Neuronal stem cell (in vitro differentiated cells): ENCODE measurements at regions not wholly inside any gene's neighbourhood (a gene's known extent, or its start where the extent isn't known, plus 50 kb on each side); places are given as distances from the start of the nearest gene placed in this dataset.

ENCODE experiments used
- DNase-seq: peaks from one replicate; pipeline ENCODE4 v3.0.0-alpha.2; 2013; ENCODE audit warnings: low spot score
- H2AFZ ChIP-seq: one replicate; pipeline ENCODE4 v1.6.1; 2013; ENCODE audit warnings: mild to moderate bottlenecking, low read length, inconsistent platforms
- H2AK5ac ChIP-seq: 2 replicates; pipeline ENCODE4 v1.6.1; 2013; ENCODE audit warnings: low read depth, mild to moderate bottlenecking, inconsistent platforms, low read length, moderate library complexity, mixed read lengths
- H2BK120ac ChIP-seq: 2 replicates; pipeline ENCODE4 v1.6.1; 2013; ENCODE audit warnings: low read depth, mild to moderate bottlenecking, inconsistent platforms, low read length, moderate library complexity, mixed read lengths
- H2BK12ac ChIP-seq: one replicate; pipeline ENCODE4 v1.6.1; 2013; ENCODE audit warnings: low read length, inconsistent platforms
- H2BK15ac ChIP-seq: 2 replicates; pipeline ENCODE4 v1.6.1; 2013; ENCODE audit warnings: mild to moderate bottlenecking, low read length, inconsistent platforms, mixed read lengths
- H2BK5ac ChIP-seq: one replicate; pipeline ENCODE4 v1.6.1; 2013; ENCODE audit warnings: inconsistent platforms, mild to moderate bottlenecking, low read length, moderate library complexity
- H3K14ac ChIP-seq: one replicate; pipeline ENCODE4 v1.6.1; 2013; ENCODE audit warnings: low read length, inconsistent platforms
- H3K18ac ChIP-seq: 2 replicates; pipeline ENCODE4 v1.6.1; 2013; ENCODE audit warnings: low read length, inconsistent platforms
- H3K23ac ChIP-seq: 2 replicates; pipeline ENCODE4 v1.6.1; 2013; ENCODE audit warnings: low read depth, mild to moderate bottlenecking, mixed read lengths, low read length, inconsistent platforms; ENCODE audit not compliant: poor library complexity
- H3K27ac ChIP-seq: replicated peaks from 3 replicates; pipeline ENCODE4 v1.5.1; 2013; ENCODE audit warnings: low read length, inconsistent platforms
- H3K27me3 ChIP-seq, 3 experiments: 2 replicates each; pipeline ENCODE4 v1.6.1; 2013; ENCODE audit warnings: low read length in 3 of 3, mild to moderate bottlenecking in 2 of 3, inconsistent platforms in 1 of 3, low read depth in 1 of 3, mixed read lengths in 1 of 3, moderate library complexity in 1 of 3; ENCODE audit not compliant: control insufficient read depth in 3 of 3, insufficient read depth in 3 of 3
- H3K36me3 ChIP-seq, 2 donors: replicated peaks in 1 of 2; 2 replicates each; pipeline ENCODE4 v1.6.1; 2013; ENCODE audit warnings: low read length in 2 of 2; ENCODE audit not compliant: control insufficient read depth in 2 of 2, insufficient read depth in 2 of 2
- H3K4ac ChIP-seq: 2 replicates; pipeline ENCODE4 v1.6.1; 2013; ENCODE audit warnings: inconsistent platforms, mild to moderate bottlenecking, low read length, moderate library complexity
- H3K4me1 ChIP-seq, 2 donors: 1 replicate in 1 of 2; 2 replicates in 1 of 2; pipeline ENCODE4 v1.6.1; 2013; ENCODE audit warnings: low read length in 2 of 2, low read depth in 1 of 2; ENCODE audit not compliant: control insufficient read depth in 2 of 2, insufficient read depth in 1 of 2
- H3K4me2 ChIP-seq: one replicate; pipeline ENCODE4 v1.6.1; 2013; ENCODE audit warnings: mild to moderate bottlenecking, low read length, inconsistent platforms; ENCODE audit not compliant: insufficient read depth, poor library complexity, severe bottlenecking
- H3K4me3 ChIP-seq, 2 donors: 2 replicates each; pipeline ENCODE4 v1.5.1; 2013; ENCODE audit warnings: low read length in 2 of 2, mild to moderate bottlenecking in 2 of 2, inconsistent platforms in 1 of 2, moderate library complexity in 1 of 2
- H3K79me1 ChIP-seq: one replicate; pipeline ENCODE4 v1.6.1; 2013; ENCODE audit warnings: low read depth, mild to moderate bottlenecking, inconsistent platforms, low read length, moderate library complexity
- H3K9ac ChIP-seq: one replicate; pipeline ENCODE4 v1.6.1; 2013; ENCODE audit warnings: mild to moderate bottlenecking, low read depth, low read length, inconsistent platforms; ENCODE audit not compliant: poor library complexity
- H3K9me3 ChIP-seq, 2 donors: replicated peaks in 1 of 2; 2 replicates each; pipeline versions ENCODE3 to v1.6.1; 2013; ENCODE audit warnings: low read length in 2 of 2, mild to moderate bottlenecking in 2 of 2, inconsistent platforms in 1 of 2, low read depth in 1 of 2, mixed read lengths in 1 of 2, moderate library complexity in 1 of 2; ENCODE audit not compliant: control insufficient read depth in 2 of 2, insufficient read depth in 1 of 2
- H4K8ac ChIP-seq: one replicate; pipeline ENCODE4 v1.6.1; 2013; ENCODE audit warnings: low read depth, mild to moderate bottlenecking, inconsistent platforms, low read length, moderate library complexity
- H4K91ac ChIP-seq: one replicate; pipeline ENCODE4 v1.6.1; 2013; ENCODE audit warnings: low read length, low read depth, mild to moderate bottlenecking, inconsistent platforms; ENCODE audit not compliant: poor library complexity
- WGBS, 2 donors: extraction: QIAGEN DNeasy Blood & Tissue Kit; methylation state at CpG; one replicate each; pipeline ENCODE4 v1.1.7; 2013; ENCODE audit warnings: missing lambda C conversion rate in 2 of 2, mixed read lengths in 1 of 2; ENCODE audit not compliant: insufficient read length in 2 of 2, insufficient replicate concordance in 1 of 2; ENCODE audit errors: extremely low coverage in 2 of 2; 5-methylcytosine and 5-hydroxymethylcytosine counted together

DNA sequence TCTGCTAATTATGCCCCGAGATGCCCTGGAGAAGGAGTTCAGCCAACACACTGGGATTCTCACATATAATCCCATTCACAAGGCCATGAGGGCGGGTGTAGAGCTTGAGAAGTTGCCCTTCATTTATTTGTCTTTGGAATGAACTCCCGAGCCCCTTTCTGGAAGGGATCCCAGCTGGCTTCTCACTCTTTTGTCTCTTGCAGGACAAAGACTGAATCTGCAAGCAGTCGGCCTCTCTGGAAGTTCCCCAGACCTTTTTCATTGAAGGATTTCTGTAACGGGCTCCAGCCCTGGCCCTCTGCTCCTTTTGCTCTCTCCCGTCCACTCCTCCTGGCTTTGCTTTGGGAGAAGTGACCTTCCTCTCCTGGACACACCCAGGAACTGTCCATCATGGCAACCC lies 163.3 kb upstream of the SFSWAP start:
- Histone ChIP-seq H3K4me2 (no peak overlapping the region), H2AFZ (peak overlapping the region; percentile 38), H3K18ac (peak overlapping the region; percentile 5), H3K4ac (no peak overlapping the region), H3K79me1 (peaks cover 4% of the 10 kb centered on the region), H3K27ac (peak overlapping the region; percentile 58), H3K14ac (no peak overlapping the region), H3K4me1 (peaks cover 7 to 15% of the 10 kb centered on the region in 2 donors), H3K23ac (no peak overlapping the region), H2BK120ac (no peak overlapping the region), H4K91ac (no peak overlapping the region), H2BK15ac (no peak overlapping the region), H2AK5ac (no peak overlapping the region), H2BK12ac (no peak overlapping the region), H3K9me3 (peaks cover 5 to 21% of the 10 kb centered on the region in 2 donors), H2BK5ac (no peak overlapping the region), H4K8ac (no peak overlapping the region), H3K4me3 (peak overlapping the region in 1 of 2 donors; percentile 4), H3K27me3 (no peaks in the 10 kb centered on the region), H3K9ac (no peak overlapping the region), H3K36me3 (no peaks in the 10 kb centered on the region)
- WGBS, 2 donors: no CpG with 5 or more reads among the region's 6 CpGs
- DNase-seq: no peak

DNA sequence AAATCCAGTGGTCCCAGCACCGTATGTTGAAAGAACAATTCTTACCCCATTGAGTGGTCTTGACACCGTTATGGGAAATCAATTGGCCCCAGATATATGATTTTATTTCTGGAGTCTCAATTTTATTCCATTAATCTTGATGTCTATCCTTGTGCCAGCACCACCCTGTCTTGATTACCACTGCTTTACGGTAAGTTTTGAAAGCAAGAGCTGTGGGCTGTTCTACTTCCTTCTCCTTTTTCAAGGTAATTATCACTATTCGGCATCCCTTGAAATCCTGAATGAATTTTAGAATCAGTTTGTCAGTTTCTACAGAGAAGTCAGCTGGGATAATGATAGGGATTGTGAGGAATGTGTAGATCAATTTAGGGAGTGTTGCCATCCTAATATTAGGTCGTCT lies 160.8 kb upstream of the SFSWAP start:
- Histone ChIP-seq H4K91ac (no peak overlapping the region), H3K4me2 (no peak overlapping the region), H2AK5ac (no peak overlapping the region), H3K9ac (no peak overlapping the region), H3K27me3 (no peaks in the 10 kb centered on the region), H3K23ac (no peak overlapping the region), H2BK5ac (no peak overlapping the region), H2BK15ac (no peak overlapping the region), H2BK12ac (no peak overlapping the region), H3K14ac (no peak overlapping the region), H3K18ac (no peak overlapping the region), H3K4me1 (peaks cover 7 to 34% of the 10 kb centered on the region in 2 donors), H2AFZ (no peak overlapping the region), H3K9me3 (peaks cover 0 to 10% of the 10 kb centered on the region in 2 donors), H3K27ac (no peak overlapping the region), H3K4me3 (no peak overlapping the region), H4K8ac (no peak overlapping the region), H3K79me1 (no peaks in the 10 kb centered on the region), H3K4ac (no peak overlapping the region), H3K36me3 (no peaks in the 10 kb centered on the region), H2BK120ac (no peak overlapping the region)
- DNase-seq: no peak
- WGBS, 2 donors: no CpG with 5 or more reads among the region's 5 CpGs

DNA sequence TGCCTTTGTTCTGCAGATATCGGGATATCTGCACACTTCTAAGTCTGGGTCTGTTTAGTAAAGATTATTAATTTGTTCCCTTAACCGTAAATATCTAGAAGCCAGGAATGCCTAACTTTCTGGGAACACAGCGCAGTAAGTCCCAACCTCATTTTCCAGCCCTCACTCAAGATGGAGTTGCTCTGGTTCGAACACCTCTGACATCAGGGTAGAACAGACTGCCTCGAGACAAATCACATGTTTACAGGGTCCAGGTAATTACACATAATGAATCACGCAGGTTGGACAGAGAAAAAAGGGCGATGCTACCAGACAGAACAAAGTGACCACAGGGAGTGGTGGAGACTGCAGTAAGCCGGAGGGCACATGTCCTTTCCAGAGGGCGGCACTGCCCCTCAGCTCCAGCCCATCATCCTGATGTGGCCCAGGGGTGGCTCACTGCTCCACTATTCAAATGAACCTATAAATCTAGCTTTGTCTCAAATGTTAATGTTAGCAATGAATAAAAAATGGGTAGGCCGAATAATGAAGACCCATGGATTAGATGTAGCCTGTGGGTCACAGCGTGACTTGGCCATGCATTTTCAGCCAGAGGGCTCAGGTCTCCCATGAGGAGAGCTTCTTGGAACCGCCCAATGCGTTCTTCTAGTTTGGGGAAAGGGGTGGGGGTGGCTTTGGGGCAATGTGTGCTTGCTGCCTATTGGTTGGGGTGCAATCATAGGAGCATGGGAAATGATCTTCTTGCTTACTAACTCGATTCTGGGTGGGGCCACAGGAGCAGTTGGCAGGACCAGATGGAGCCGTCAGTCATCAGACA lies 159.0 kb upstream of the SFSWAP start:
- Histone ChIP-seq H3K27me3 (no peaks in the 10 kb centered on the region), H2BK12ac (no peak overlapping the region), H2BK120ac (no peak overlapping the region), H2BK5ac (no peak overlapping the region), H3K4me2 (no peak overlapping the region), H4K91ac (no peak overlapping the region), H3K79me1 (no peaks in the 10 kb centered on the region), H3K4me1 (peaks cover 7 to 37% of the 10 kb centered on the region in 2 donors), H3K18ac (no peak overlapping the region), H3K4me3 (no peak overlapping the region), H3K23ac (no peak overlapping the region), H3K9ac (no peak overlapping the region), H3K27ac (no peak overlapping the region), H2BK15ac (no peak overlapping the region), H2AK5ac (no peak overlapping the region), H3K36me3 (no peaks in the 10 kb centered on the region), H3K14ac (no peak overlapping the region), H3K4ac (no peak overlapping the region), H2AFZ (no peak overlapping the region), H3K9me3 (no peaks in the 10 kb centered on the region), H4K8ac (no peak overlapping the region)
- no peak for DNase-seq
- no CpG with 5 or more reads among the region's 15 CpGs for WGBS, 2 donors

DNA sequence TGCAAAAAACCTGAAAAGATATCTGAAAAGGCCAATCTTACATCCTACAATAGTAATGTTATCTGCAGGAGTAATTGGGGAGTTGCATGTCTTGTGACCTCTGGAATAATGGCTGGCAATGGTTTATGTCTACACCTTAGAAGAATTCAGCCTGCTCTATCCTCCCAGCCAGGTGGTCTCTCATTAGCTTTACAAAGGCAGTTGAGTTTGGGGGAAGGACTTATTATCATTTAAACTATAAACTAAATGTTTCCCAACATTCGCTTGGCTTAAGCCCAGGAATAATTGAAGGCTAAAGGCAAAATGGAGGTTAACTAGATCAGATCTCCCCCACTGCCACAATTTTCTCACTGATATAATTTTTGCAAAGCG lies 158.4 kb upstream of the SFSWAP start:
- Histone ChIP-seq H3K9ac (no peak overlapping the region), H2AK5ac (no peak overlapping the region), H3K14ac (no peak overlapping the region), H2BK5ac (no peak overlapping the region), H3K36me3 (no peaks in the 10 kb centered on the region), H2BK15ac (no peak overlapping the region), H3K27me3 (no peaks in the 10 kb centered on the region), H4K8ac (no peak overlapping the region), H4K91ac (no peak overlapping the region), H2AFZ (no peak overlapping the region), H3K18ac (no peak overlapping the region), H3K4me1 (peaks cover 2 to 35% of the 10 kb centered on the region in 2 donors), H3K27ac (no peak overlapping the region), H2BK12ac (no peak overlapping the region), H3K4me3 (no peak overlapping the region), H3K4me2 (no peak overlapping the region), H3K79me1 (no peaks in the 10 kb centered on the region), H3K4ac (no peak overlapping the region), H3K9me3 (no peaks in the 10 kb centered on the region), H3K23ac (no peak overlapping the region), H2BK120ac (no peak overlapping the region)
- WGBS, 2 donors: no CpG with 5 or more reads among the region's 2 CpGs
- no peak for DNase-seq
